NCI-H2196 (cell line): ENCODE measurements at regions not wholly inside any gene's neighbourhood (a gene's known extent, or its start where the extent isn't known, plus 50 kb on each side); places are given as distances from the start of the nearest gene placed in this dataset.
A peak's percentile ranks its signal among the peaks of the same experiment; 100 is the strongest.

Experiments used
- DNase-seq: peaks from one replicate; lab custom pipeline; 2025; ENCODE audit not compliant: unreplicated experiment; lab: John Stamatoyannopoulos, UW

DNA sequence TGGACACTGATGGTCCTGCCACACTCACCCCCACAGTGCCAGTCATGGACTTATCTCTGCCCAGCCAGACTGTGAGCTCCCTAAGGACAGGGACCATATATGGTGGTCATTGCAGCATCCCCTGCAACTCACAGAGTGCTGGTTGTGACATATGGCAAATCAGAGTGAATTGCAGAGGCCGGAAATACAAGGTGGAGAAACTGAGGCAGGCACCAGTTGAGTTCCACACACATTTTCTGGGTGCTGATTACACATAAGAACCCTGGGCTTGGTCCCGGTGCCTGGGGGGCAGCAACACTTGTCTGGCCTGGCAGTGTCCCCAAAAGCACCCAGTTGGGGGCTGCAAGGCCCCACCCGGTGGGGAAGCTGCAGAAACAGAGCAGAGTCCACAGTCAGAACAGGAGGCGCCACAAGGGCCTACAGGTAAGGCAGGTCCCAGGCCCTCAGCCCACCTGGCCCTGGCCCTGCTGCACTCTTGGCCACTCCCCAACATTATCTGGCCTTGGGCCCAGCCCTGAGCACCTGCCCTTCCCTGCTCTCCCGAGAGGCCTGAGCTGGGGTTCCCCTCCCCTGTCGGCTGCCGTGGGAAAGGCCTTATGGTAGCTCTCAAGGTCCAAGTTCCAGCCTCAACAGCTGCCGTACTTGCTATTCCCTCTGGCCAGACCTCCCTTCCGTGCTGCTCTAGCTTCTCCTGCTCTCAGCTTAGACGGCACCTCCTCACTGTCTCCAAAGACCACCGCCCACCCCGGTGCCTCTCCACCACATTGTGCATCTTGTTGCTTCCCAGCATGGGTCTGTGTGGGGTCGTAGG, 140.8 kb upstream of the PTPN1 start:
- DNase-seq: peak; percentile 76

DNA sequence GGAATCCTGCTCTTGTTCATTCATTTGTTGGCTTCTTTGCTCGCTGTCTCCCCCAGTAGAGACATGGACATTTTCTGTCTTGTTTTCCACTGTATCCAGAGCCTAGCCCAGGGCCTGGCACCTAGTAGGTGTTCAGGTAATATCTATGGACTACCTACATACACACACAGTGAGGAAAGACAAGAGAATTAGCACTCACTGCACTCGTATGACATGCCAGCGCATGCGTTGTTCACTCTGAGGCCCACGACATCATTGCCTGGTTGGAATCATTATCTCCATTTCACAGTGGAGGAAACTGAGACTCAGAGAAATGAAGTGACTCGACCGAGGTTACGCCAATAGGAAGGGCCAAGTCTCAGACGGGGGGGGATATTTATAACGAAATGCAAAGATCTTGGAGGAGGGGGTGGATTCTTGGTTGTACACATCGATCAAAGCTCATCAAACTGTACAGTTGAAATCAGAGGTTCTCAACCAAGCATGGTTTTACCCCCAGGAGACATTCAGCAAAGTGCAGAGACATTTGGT, 140.1 kb upstream of the PTPN1 start:
- DNase-seq: no peak

DNA sequence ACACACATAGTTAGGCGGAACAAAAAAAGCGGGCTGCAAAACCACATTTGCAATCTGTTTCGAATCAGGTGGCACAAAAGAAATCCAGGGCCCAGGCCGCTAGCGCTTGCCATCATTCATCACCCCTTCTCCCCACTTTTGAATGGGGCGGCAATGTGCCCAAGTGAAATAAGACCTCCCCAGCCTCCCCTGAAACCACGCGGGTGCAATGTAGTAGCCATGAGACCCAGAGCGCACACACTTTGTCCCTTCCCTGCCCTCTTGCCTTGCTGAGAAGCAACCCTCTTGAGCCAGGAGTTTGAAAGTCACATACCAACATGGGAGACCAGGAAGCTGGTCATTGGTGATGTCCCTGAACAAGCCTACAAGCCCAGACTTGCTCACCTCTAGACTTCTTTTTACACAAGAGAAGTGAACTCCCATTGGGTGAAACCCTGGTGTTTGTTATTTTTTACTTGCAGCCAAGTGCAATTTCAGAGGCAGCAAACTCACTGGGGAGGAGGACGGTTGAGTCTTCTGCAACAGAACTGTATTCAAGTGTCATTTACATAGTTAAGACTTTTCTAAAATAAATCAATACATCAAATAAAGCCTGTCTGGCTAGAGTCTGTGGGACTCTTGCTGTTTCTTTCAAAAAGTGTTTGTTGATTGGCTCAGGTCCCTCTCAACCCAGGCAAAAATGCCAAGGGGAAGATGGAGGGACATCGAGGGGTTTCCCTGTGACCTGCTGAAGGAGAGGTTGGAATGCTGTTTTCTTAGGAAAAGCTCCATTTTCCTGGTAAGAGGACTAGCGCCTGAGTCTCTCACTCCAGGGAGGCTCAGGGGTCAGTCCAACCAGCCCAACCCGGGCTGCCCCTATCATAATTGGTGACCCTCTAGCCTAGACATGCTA, 138.1 kb upstream of the PTPN1 start:
- peak; percentile 70 for DNase-seq

DNA sequence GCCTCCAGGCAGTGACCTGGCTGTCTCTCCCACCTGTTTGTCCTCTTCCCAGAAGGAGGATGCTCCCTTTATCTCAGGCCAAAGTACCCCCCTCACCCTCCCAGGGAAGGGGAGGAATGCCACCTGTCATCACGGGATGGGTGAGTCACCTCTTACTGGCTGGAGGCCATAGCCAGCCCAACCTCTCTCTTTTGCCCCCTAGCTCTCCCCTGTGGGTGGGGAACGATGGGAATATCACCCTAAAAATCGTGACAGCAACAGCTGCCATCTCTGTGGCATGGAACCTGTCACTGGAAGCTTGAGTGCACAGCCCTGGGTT, 137.5 kb upstream of the PTPN1 start:
- peak; percentile 27 for DNase-seq

DNA sequence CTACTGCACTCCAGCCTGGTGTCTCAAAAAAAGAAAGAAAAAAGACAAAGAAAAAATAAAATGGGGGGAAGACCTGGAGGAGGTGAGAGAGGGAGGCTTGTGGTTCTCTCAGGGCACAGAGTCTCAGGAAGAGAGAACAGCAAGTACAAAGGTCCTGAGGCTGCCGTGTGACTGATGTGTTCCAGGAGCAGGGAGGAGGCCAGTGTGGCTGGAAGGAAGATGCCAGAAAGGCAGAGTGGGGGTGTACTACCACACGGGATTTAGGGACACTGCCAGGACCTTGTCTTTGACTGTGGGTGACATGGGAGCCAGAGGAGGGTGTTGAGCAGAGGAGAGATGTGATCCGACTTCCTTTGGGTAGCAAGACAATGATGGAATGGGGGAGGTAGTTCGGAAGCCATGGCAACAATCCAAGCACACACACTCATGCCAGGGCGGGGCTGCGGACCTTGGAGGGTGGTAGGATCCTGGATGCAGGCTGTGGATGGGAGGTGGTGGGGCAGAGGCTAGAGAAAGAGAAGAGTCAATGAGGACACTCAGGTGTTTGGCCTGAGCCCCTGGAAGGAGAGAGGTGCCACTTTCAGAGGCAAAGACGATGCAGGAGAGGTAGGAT, 136.4 kb upstream of the PTPN1 start:
- DNase-seq: no peak

DNA sequence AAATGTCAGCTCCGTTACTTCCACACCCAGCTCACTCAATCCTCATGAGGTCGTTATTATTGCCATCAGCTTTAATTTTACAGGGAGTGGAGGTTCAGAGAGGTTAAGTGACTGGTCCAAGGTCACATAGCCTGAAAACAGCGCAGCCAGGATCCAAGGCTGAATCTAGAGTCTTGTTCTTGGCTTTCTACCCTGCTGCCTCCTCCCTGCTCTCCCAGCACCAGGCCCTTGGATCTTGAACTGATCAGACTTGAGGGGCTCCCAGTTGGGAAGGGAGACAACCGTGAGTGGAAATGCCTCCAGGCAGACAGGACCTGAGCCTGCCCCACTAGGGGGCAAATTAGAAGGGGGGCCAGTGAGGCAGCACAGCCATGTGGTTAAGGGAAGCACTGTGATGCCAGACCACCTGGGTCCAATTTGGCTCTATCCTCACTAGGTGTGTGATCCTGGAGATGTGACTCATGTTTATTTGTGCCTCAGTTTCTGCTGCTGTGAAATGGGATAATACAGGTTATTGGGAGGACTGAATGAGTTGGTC, 135.6 kb upstream of the PTPN1 start:
- DNase-seq: no peak

DNA sequence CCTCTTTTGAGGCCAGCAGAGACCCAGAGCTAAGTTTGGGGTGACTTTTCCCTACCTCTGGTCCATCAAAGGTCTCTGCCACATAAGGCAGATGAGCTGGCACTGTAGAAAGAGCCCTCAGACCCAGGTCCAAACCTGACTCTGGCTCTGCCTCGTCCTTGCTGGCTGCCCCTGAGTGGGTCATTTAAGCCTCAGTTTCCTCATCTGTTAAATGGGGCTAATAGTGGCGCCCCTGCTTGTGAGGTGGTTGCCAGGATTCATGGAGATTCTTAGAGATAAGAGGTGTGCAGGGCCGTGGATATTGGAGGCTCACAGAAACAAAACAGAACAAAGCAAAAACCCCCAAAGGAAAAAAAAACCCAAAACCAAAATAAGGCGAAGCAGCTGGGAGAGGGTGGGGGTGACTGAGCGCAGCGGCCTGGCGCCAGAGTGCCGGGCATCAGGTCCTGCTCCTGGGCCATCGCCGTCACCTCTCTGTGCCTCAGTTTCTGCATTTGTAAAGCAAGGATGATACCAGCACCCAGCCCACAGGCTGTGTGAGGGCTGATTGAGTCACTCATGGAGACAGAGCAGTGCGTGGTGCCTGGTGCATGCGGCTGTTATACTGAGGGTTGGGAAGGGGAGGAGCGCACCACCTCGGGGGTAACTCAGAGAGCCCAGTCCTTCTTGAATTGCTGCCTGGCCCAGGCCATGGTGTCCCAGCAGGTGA, 133.8 kb upstream of the PTPN1 start:
- no peak for DNase-seq

DNA sequence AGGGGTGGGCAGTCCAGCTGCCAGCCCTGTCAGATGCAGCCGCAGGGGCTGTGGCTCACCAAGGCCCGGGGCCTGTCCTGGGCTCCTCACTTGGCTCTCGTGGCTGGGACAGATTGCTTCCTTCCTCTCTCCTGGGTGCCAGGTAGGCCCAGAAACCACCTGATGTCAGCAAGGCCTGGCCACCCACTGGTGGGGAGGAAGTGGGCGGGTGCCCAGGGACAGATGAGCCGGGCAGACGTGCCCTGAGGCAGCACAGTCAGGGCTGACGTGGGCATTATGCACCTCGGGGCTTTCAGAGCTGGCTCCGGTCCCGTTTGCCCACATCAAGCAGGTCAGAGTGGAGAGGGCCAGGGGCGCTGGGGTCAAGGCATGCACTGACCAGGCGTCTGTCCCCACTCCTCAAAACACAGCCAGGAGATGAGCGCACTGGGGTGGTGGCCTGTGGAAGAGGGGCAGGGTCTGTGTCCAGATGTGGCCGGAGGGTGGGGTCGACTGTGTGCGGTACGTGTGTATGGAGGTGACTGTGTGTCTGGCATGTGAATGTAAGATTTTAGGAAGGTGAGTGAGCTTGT, 133.2 kb upstream of the PTPN1 start:
- no peak for DNase-seq

DNA sequence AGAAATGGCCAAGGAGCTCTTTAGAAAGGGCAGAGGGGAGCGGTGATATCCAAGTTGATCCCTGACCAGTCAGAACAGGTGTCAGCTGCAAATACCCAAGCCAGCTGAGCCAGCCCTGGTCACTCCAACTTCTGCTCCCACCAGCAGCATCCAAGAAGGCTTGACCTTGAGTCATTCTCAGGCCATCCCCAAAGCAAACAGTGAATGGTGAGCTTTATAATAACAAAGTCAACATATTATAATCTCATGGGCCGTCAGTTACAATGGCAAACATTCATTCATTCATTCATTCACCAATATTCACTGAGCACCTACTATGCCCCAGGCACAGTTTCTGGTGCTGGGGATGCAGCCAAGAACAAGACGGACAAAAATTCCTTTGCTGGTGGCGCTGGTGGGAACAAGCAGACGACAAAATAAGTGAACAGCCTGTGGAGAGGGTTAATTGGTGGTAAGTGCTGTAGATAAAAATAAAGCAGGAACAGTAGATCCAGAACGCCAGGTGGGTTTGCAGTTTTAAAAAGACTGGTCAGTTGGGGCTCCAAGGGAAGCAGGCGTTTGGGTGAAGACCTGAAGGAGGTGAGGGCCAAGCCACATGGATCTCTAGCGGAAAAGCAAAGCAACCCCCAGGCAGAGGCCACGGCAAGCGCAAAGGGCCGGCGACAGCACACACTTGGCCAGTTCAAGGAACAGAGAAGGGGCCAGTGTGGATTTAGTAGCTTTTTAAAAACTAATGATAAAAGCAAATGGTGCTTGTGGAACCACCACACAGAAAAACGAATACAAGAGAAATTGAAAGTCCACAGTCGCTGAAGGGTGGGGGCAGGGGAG, 131.8 kb upstream of the PTPN1 start:
- DNase-seq: no peak

DNA sequence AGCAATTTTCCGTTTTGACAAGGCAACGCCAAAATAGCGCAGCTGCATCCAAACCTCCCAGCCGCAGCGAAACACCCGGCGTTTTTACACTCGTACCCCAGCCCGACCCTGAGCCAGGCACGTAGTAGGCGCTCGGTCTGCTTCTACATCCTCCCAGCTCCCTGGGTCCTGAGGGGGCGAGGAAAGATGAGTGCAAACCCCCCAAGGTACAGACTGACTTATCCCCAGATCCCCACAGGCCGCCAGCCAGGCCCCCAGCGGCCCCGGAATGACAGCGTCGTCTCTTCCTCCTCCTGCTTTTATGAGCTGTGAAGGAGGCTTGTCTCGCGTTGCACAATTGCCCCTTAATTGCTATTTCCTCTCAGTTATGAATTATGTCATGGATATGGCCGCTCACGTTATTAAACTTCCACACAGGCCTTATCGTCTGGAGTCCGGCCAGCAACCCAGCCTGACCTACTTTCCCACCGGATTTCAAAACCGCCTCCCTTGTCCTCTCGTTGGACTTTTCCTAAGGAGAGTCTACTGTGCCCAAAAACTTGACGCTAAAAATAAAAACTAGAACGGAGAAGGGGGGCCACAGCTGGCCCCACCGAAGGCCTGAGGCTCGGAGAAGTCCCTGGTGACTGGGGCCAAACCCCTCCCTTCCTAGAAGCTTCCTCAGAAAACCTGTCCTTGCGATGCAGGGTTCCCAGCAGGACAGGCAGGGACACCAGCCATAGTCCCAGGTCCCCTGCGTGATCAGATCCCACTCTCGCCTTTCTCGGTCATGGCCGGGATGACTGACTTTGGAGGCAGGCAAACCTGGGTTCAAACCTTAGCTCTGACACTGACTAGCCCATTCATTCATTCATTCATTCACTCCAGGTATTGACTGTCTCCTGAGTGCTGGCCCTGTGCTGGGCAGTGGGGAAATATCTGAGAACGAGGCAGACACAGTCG, 130.9 kb upstream of the PTPN1 start:
- DNase-seq: peak; percentile 44

DNA sequence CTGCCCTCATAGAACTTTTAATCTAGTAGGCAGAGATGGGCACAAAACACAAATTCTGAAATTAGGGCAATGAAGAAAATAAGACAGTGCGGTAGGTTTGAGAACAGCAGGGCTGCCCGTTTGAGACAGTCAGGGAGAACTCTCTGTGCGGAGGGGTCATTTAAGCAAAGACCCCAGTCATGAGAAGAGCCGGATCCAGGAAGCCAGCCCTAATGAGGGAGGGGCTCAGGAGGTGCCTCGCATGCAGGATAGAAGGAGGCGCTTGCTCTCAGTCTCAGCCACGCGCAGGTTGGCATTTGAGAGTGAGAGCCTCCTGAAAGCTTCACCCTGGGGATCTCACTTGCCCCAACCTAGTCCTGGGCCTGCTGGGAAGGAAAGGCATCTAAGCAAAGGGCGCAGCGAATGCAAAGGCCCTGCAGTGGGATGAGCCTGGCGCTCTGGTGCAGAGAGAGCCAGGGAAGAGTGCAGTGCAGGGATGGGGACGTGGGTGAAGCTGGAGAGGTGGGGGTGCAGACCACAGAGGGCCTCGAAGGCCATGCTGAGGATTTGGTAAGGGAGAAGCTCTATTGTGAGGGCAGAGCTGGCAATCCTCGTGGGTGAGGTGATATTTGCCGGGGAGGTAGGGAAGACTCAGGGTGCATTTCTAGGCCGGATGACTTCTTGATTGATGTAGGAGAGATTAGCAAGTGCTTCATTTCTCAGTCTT, 130.0 kb upstream of the PTPN1 start:
- DNase-seq: no peak

DNA sequence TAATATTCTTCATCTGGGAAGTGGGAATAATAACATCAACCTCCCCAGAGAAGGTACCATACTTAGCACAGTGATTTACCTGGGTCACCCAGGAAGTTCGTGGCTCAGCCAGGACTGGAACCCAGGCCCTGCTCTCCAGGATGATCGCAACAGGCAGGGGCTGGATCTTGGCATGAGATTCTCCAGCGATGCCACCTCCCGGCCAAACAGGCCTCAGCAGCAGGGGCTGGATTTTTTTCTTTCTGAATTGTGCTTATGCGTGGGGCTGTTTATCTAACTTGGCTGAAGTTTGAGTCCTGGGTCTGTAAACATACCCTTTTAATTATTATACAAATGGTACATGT, 129.5 kb upstream of the PTPN1 start:
- no peak for DNase-seq

DNA sequence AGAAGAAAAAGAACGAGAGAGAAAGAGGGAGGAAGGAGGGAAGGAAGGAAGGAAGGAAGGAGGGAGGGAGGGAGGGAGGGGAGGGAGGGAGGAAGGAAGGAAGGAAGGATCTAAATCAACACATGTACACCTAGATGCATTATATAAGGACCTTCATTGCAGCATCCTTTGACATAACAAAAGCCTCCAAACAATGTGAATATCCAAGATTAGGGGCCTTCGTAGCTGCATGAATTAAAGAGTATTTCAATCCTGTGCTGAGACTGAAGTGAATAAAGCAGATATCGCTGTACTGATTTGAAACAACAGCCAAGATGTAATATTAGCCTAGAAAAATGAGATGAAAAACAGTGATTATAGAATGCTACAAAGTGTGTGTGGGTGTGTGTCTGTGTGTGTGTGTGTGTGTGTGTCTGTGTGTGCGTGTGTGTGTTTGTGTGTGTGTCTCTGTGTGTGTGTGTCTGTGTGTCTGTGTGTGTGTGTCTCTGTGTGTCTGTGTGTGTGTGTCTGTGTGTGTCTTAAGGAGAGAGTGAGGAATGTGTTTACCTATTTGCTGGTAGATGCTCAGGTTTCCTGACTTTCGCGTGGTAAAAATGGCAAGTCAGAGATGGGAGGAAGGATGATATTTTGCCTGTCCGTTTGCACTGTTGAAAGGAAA, 129.0 kb upstream of the PTPN1 start:
- no peak for DNase-seq

DNA sequence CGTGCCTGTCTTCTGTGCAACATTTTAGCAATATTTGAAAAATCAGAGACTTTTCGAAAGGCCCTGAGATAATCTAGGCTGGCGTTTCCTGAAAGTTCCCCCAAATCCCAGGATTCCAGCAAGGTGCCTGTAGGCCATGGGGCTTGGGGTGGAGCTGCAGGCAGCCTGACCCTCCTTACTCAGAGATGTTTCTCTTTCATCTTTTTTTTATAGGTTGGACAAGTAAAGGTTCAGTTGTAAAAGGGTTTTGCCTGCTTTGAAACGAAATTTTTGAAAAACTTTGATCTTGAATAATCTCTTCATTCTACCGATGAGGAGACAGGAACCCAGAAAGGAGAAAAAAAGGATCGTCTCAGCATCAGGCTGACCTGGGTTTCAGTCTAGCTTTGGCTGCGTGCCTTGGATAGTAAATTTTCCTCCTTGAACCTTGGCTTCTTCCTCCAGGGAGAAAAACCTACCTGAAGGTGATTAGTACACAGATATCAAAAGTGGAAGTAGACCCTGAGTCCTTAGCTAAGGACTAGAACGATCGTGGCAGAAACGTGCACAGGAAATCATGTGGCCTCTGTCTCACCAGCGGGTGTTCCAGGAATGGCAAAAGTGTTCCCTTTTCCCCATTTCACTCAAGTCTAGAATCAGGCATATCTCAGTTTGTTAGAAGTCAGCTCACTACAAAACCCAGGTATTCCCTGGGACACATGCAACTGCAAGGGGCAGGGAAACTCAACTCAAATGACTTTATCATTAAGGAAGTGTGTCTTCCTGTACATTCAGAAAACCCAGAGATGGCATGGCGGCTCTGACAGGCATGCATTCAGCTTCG, 128.2 kb upstream of the PTPN1 start:
- DNase-seq: no peak

DNA sequence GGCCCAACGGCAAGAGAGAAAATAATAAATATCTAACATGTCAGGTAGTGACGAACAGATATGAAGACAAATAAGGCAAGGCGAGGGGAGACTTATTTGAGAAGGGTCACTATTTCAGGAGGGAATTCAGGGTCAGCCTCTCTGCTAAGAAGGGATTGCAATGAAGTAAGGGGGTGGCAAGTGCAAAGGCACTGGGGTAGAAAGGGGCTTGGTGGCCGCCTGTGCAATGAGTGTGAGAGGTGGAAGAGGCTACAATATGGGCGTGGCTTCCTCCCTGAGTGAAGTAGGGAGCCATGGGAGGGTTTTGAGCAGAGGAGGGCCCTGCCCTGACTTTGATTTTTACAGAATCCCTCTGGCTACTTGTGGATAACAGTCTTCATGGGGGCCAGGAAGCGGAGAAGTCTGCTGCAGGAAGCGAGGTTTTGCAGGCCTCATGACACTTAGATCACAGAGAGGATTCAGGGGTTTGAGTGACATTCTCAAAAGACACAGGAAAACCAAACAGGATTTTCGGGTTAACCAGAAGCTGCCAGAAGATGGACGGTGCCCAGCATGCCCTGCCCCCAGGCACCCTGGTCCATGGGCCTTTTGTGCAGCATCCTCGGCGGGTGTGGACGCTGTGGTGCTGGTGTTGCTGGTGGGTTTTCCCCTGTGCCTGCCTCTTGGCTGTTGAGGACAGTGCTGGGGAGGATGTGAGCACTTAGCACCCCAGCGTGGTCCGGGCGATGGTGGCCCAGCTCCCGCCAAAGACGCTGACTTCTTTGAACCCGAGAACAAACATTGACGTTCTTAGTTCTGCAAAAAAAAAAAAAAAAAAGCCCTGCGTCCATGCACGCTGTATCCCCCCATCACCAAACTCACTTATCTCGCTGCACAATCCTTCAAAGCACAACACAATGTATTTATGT, 124.2 kb upstream of the PTPN1 start:
- DNase-seq: no peak

DNA sequence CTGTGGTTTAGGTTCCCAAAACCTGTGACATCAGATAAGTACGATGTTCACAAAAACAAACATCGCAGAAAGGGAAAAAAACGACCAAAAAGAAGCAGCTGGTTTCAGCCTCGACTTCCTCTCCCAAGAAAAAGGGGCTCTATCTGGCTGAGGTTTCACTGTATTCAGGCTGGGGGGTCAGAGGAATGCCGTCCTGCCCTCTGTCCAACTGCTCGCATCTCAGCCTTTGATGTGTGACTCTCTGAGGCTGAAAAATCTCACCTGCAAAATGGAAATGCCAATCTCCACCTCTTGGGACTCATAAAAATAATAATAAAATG, 123.6 kb upstream of the PTPN1 start:
- no peak for DNase-seq
